HL-60 (cell line): ENCODE measurements at regions not wholly inside any gene's neighbourhood (a gene's known extent, or its start where the extent isn't known, plus 50 kb on each side); places are given as distances from the start of the nearest gene placed in this dataset.

Experiments
- DNase-seq, 2 experiments: peaks; one replicate each; pipeline ENCODE4 v3.0.0-alpha.2; 2010 to 2020; ENCODE audit warnings: low read depth in 1 of 2, low spot score in 1 of 2
- H3K27ac ChIP-seq: fragments of 250-450 bp; sonication (Bioruptor Pico); replicated peaks from 2 replicates; pipeline ENCODE4 v1.5.1; 2020; ENCODE audit warnings: mild to moderate bottlenecking, moderate library complexity
- H3K27me3 ChIP-seq: fragments of 250-450 bp; sonication (Bioruptor Pico); 2 replicates; pipeline ENCODE4 v1.5.1; 2021; ENCODE audit warnings: mild to moderate bottlenecking, moderate library complexity; ENCODE audit not compliant: insufficient read depth, poor library complexity, severe bottlenecking
- H3K4me3 ChIP-seq: replicated peaks from 2 replicates; pipeline ENCODE4 v1.5.1; 2011; ENCODE audit warnings: mild to moderate bottlenecking, control low read depth, low read length; ENCODE audit not compliant: insufficient read depth
- GABPA ChIP-seq: IDR thresholded peaks from 2 replicates; pipeline ENCODE4 v1.6.1; 2012; ENCODE audit warnings: low read depth
- POLR2AphosphoS5 ChIP-seq: IDR thresholded peaks from 2 replicates; pipeline ENCODE4 v1.6.1; 2012; ENCODE audit warnings: low read depth
- SPI1 ChIP-seq: IDR thresholded peaks from 2 replicates; pipeline ENCODE4 v1.6.1; 2012; ENCODE audit warnings: low read depth, mild to moderate bottlenecking, borderline replicate concordance
- TF ChIP-seq, protein P1 (sequence below): IDR thresholded peaks from 2 replicates; pipeline ENCODE4 v1.6.1; 2012; ENCODE audit warnings: low read depth; ENCODE audit not compliant: insufficient replicate concordance
- TF ChIP-seq, protein P2 (sequence below): IDR thresholded peaks from one replicate; pipeline ENCODE4 v1.5.1; 2011; ENCODE audit warnings: low read length, control low read depth, inconsistent platforms; ENCODE audit not compliant: insufficient read depth

- Histone ChIP-seq H3K27ac (no peak overlapping the region), H3K4me3 (no peak overlapping the region), H3K27me3 (no peaks in the 10 kb centered on the region)
- DNase-seq, result peak in 1 of 2 experiments; percentile 6
- TF ChIP-seq GABPA, result peak; percentile 22; the same call in 1 of the 2 replicates
- TF ChIP-seq SPI1, result peak; percentile 59; the same call in 1 of the 2 replicates
- TF ChIP-seq, protein P1, sequence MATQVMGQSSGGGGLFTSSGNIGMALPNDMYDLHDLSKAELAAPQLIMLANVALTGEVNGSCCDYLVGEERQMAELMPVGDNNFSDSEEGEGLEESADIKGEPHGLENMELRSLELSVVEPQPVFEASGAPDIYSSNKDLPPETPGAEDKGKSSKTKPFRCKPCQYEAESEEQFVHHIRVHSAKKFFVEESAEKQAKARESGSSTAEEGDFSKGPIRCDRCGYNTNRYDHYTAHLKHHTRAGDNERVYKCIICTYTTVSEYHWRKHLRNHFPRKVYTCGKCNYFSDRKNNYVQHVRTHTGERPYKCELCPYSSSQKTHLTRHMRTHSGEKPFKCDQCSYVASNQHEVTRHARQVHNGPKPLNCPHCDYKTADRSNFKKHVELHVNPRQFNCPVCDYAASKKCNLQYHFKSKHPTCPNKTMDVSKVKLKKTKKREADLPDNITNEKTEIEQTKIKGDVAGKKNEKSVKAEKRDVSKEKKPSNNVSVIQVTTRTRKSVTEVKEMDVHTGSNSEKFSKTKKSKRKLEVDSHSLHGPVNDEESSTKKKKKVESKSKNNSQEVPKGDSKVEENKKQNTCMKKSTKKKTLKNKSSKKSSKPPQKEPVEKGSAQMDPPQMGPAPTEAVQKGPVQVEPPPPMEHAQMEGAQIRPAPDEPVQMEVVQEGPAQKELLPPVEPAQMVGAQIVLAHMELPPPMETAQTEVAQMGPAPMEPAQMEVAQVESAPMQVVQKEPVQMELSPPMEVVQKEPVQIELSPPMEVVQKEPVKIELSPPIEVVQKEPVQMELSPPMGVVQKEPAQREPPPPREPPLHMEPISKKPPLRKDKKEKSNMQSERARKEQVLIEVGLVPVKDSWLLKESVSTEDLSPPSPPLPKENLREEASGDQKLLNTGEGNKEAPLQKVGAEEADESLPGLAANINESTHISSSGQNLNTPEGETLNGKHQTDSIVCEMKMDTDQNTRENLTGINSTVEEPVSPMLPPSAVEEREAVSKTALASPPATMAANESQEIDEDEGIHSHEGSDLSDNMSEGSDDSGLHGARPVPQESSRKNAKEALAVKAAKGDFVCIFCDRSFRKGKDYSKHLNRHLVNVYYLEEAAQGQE, result no peak
- TF ChIP-seq, protein P2, sequence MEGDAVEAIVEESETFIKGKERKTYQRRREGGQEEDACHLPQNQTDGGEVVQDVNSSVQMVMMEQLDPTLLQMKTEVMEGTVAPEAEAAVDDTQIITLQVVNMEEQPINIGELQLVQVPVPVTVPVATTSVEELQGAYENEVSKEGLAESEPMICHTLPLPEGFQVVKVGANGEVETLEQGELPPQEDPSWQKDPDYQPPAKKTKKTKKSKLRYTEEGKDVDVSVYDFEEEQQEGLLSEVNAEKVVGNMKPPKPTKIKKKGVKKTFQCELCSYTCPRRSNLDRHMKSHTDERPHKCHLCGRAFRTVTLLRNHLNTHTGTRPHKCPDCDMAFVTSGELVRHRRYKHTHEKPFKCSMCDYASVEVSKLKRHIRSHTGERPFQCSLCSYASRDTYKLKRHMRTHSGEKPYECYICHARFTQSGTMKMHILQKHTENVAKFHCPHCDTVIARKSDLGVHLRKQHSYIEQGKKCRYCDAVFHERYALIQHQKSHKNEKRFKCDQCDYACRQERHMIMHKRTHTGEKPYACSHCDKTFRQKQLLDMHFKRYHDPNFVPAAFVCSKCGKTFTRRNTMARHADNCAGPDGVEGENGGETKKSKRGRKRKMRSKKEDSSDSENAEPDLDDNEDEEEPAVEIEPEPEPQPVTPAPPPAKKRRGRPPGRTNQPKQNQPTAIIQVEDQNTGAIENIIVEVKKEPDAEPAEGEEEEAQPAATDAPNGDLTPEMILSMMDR, result no peak
- no peak for TF ChIP-seq POLR2AphosphoS5
Measured at GRCh38 chr17:72531729-72532128, 410.9 kb downstream of the SOX9 start.

GRCh38 chr17:72534265-72534664, 413.4 kb downstream of the SOX9 start:
- H3K27ac ChIP-seq, result no peak overlapping the region
- no peak overlapping the region for H3K4me3 ChIP-seq
- TF ChIP-seq POLR2AphosphoS5 (no peak), SPI1 (no peak), GABPA (no peak)
- TF ChIP-seq, protein P1, result no peak
- TF ChIP-seq, protein P2, result no peak
- DNase-seq, result no peak
- H3K27me3 ChIP-seq, result no peaks in the 10 kb centered on the region

GRCh38 chr17:72534776-72535175, 414.0 kb downstream of the SOX9 start:
- H3K4me3 ChIP-seq, result no peak overlapping the region
- TF ChIP-seq SPI1 (no peak), GABPA (no peak), POLR2AphosphoS5 (no peak)
- TF ChIP-seq, protein P2, result no peak
- TF ChIP-seq, protein P1, result no peak
- DNase-seq, result no peak
- no peaks in the 10 kb centered on the region for H3K27me3 ChIP-seq
- H3K27ac ChIP-seq, result no peak overlapping the region
